Heart left ventricle (tissue), 13 donors: ENCODE measurements at regions not wholly inside any gene's neighbourhood (a gene's known extent, or its start where the extent isn't known, plus 50 kb on each side); places are given as distances from the start of the nearest gene placed in this dataset.

Experiments used
- POLR2A ChIP-seq, 2 donors: fragments of 450-650 bp; IDR thresholded peaks; one replicate each; pipeline ENCODE4 v1.6.1; 2017; ENCODE audit warnings: antibody characterized with exemption in 2 of 2, mild to moderate bottlenecking in 2 of 2, moderate library complexity in 2 of 2
- TF ChIP-seq, protein P1 (sequence below), 12 donors: fragments of 200-600 bp; sonication (generic) in 4 of 12; IDR thresholded peaks; one replicate each; pipeline versions ENCODE4 v1.5.0 to v1.8.0; 2018 to 2022; ENCODE audit warnings: antibody characterized with exemption in 12 of 12, mild to moderate bottlenecking in 5 of 12
- donor health status: ischemic (EF 13 %, LVEDD 7.1; RV severe dilation, severe dysfunction).
- donor health status: DM: no; HTN: yes; CAD: no.
- donor health status: DM: no; HTN: no; CAD: no.
- donor health status: ischemic (EF 25% LVEDD 6.9; RV normal size, moderate dysfunction).
- donor health status: ischemic (EF 25% LVEDD 5.7; RV mildly dilated, moderate dysfunction).
- donor health status: ischemic (EF 35%, LVEDD 5.7; RV mildly dilated, moderate dysfunction).
- donor health status: nonischemic (EF 11% LVEDD 7.7; RV severe dilation, severe dysfunction).
- donor health status: DM: yes; HTN: yes; CAD: no.
- donor health status: PGD.
- donor health status: ischemic (EF 29% LVEDD 5.4; RV normal size, mild dysfunction).
- donor health status: nonischemic (EF 23%, LVEDD 6.1; RV moderate dilation, normal function).

GRCh38 chr5:135657536-135658305, 78.9 kb upstream of the CXCL14 start:
- TF ChIP-seq POLR2A (IDR thresholded peaks at IDR 0.05): no peak
- TF ChIP-seq, protein P1, sequence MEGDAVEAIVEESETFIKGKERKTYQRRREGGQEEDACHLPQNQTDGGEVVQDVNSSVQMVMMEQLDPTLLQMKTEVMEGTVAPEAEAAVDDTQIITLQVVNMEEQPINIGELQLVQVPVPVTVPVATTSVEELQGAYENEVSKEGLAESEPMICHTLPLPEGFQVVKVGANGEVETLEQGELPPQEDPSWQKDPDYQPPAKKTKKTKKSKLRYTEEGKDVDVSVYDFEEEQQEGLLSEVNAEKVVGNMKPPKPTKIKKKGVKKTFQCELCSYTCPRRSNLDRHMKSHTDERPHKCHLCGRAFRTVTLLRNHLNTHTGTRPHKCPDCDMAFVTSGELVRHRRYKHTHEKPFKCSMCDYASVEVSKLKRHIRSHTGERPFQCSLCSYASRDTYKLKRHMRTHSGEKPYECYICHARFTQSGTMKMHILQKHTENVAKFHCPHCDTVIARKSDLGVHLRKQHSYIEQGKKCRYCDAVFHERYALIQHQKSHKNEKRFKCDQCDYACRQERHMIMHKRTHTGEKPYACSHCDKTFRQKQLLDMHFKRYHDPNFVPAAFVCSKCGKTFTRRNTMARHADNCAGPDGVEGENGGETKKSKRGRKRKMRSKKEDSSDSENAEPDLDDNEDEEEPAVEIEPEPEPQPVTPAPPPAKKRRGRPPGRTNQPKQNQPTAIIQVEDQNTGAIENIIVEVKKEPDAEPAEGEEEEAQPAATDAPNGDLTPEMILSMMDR (IDR thresholded peaks at IDR 0.05): no peak
